Stimulated activated CD8-positive, alpha-beta memory T cell treated with anti-CD3 and anti-CD28 coated beads, Interleukin-12 subunit alpha, Interleukin-12 subunit beta, amount 100 ng/mL, for 24 hours (primary cell): ENCODE measurements at regions not wholly inside any gene's neighbourhood (a gene's known extent, or its start where the extent isn't known, plus 50 kb on each side); places are given as distances from the start of the nearest gene placed in this dataset.
"Not testable (repeated sequence)": the region's sequence is repeated elsewhere in the genome, so short reads cannot be mapped to it uniquely, and the experiment has no call there.

Experiments used
- DNase-seq: peaks from one replicate; pipeline ENCODE4 v3.0.0-alpha.2; 2020; ENCODE audit errors: extremely low read depth

- no peak for DNase-seq
Observed at GRCh38 chr12:126431767-126432166, 1366.5 kb downstream of the AACS start.

- no peak for DNase-seq
Observed at GRCh38 chr12:126432780-126433179, 1367.5 kb downstream of the AACS start.

- no peak for DNase-seq
Observed at GRCh38 chr12:126434412-126434985, 1369.3 kb downstream of the AACS start.

GRCh38 chr12:126436041-126436440 lies 1370.8 kb downstream of the AACS start:
- no peak for DNase-seq

GRCh38 chr12:126437934-126438333 lies 1372.7 kb downstream of the AACS start:
- DNase-seq, result no peak

- no peak for DNase-seq
Observed at GRCh38 chr12:126443977-126444376, 1378.7 kb downstream of the AACS start.

- DNase-seq, result no peak
Observed at GRCh38 chr12:126447346-126447745, 1382.1 kb downstream of the AACS start.

- DNase-seq, result no peak
Observed at GRCh38 chr12:126451809-126452208, 1386.6 kb downstream of the AACS start.

- DNase-seq, result not testable (repeated sequence)
Observed at GRCh38 chr12:126452686-126453085, 1387.5 kb downstream of the AACS start.

- no peak for DNase-seq
Observed at GRCh38 chr12:126454581-126454980, 1389.3 kb downstream of the AACS start.

GRCh38 chr12:126457776-126458175 lies 1392.5 kb downstream of the AACS start:
- no peak for DNase-seq

- DNase-seq, result no peak
Observed at GRCh38 chr12:126464153-126464552, 1398.9 kb downstream of the AACS start.

GRCh38 chr12:126469211-126469610 lies 1404.0 kb downstream of the AACS start:
- no peak for DNase-seq

- no peak for DNase-seq
Observed at GRCh38 chr12:126474703-126475102, 1409.5 kb downstream of the AACS start.

GRCh38 chr12:126480451-126480850 lies 1415.2 kb downstream of the AACS start:
- no peak for DNase-seq

GRCh38 chr12:126481688-126482087 lies 1416.5 kb downstream of the AACS start:
- DNase-seq, result no peak

GRCh38 chr12:126482238-126482889 lies 1417.1 kb downstream of the AACS start:
- no peak for DNase-seq

- DNase-seq, result no peak
Observed at GRCh38 chr12:126483145-126484068, 1418.2 kb downstream of the AACS start.

- no peak for DNase-seq
Observed at GRCh38 chr12:126487431-126487980, 1422.3 kb downstream of the AACS start.

GRCh38 chr12:126488806-126489205 lies 1423.6 kb downstream of the AACS start:
- no peak for DNase-seq

- DNase-seq, result no peak
Observed at GRCh38 chr12:126492181-126492580, 1426.9 kb downstream of the AACS start.

- DNase-seq, result no peak
Observed at GRCh38 chr12:126493366-126494108, 1428.3 kb downstream of the AACS start.
